ENCODE measurements at regions not wholly inside any gene's neighbourhood (a gene's known extent, or its start where the extent isn't known, plus 50 kb on each side); places are given as distances from the start of the nearest gene placed in this dataset.
"Not testable (repeated sequence)": the region's sequence is repeated elsewhere in the genome, so short reads cannot be mapped to it uniquely, and the experiment has no call there.

GRCh38 chr3:69658514-69659140 lies 80.6 kb upstream of the MITF start:
- Mint-ChIP-seq H3K9me3 (peaks cover 5% of the 10 kb centered on the region), H3K27me3 (ENCODE audit: insufficient read depth, low read depth) (peaks cover 2% of the 10 kb centered on the region), H3K4me3 (no peak overlapping the region), H3K4me1 (no peaks in the 10 kb centered on the region), H3K27ac (no peak overlapping the region), H3K36me3 (no peaks in the 10 kb centered on the region)
- Histone ChIP-seq H3K9me3 (ENCODE audit: low read depth) (peaks cover 7% of the 10 kb centered on the region), H3K27ac (no peak overlapping the region), H2AFZ (replicated peaks) (no peak overlapping the region), H3K27me3 (no peaks in the 10 kb centered on the region), H3K4me1 (no peaks in the 10 kb centered on the region), H3K4me3 (no peak overlapping the region), H3K9ac (no peak overlapping the region), H3K79me2 (ENCODE audit: low read depth) (no peaks in the 10 kb centered on the region), H3K36me3 (no peaks in the 10 kb centered on the region), H3F3A (ENCODE audit: low read depth) (no peaks in the 10 kb centered on the region), H4K20me1 (ENCODE audit: low read depth) (no peaks in the 10 kb centered on the region), H3K4me2 (no peak overlapping the region)
- no peak for DNase-seq (ENCODE audit: low spot score)
- TF ChIP-seq EZH2phosphoT487 (IDR thresholded peaks at IDR 0.05) (no peak), EZH2 (IDR thresholded peaks at IDR 0.05) (no peak), CTCF (IDR thresholded peaks at IDR 0.05) (no peak)

- H3K4me3 ChIP-seq; H3K4me3 Mint-ChIP-seq; H3K79me2 ChIP-seq (ENCODE audit: low read depth); H3F3A ChIP-seq (ENCODE audit: low read depth); H3K36me3 Mint-ChIP-seq; DNase-seq (ENCODE audit: low spot score); H4K20me1 ChIP-seq (ENCODE audit: low read depth); H3K27me3 Mint-ChIP-seq (ENCODE audit: insufficient read depth, low read depth); H3K9ac ChIP-seq; H3K36me3 ChIP-seq; H3K27me3 ChIP-seq; H2AFZ ChIP-seq (replicated peaks); H3K4me1 Mint-ChIP-seq; H3K27ac ChIP-seq; H3K9me3 Mint-ChIP-seq; H3K9me3 ChIP-seq (ENCODE audit: low read depth); H3K4me2 ChIP-seq; H3K4me1 ChIP-seq; H3K27ac Mint-ChIP-seq: not testable (repeated sequence)
These were observed 82.2 kb upstream of the MITF start for GRCh38 chr3:69657030-69657429.

GRCh38 chr3:69651765-69652164 lies 87.5 kb upstream of the MITF start:
- no peaks in the 10 kb centered on the region for H3K27me3 ChIP-seq
- no peak overlapping the region for H3K9ac ChIP-seq
- no peak overlapping the region for H3K27ac ChIP-seq
- H3K4me2 ChIP-seq = no peak overlapping the region
- no peaks in the 10 kb centered on the region for H3K9me3 Mint-ChIP-seq
- no peak overlapping the region for H2AFZ ChIP-seq (replicated peaks)
- no peaks in the 10 kb centered on the region for H3K9me3 ChIP-seq (ENCODE audit: low read depth)
- no peak overlapping the region for H3K4me3 ChIP-seq
- no peaks in the 10 kb centered on the region for H3K27me3 Mint-ChIP-seq (ENCODE audit: insufficient read depth, low read depth)
- peaks cover 8% of the 10 kb centered on the region for H3K4me1 ChIP-seq
- no peak for TF ChIP-seq EZH2phosphoT487 (IDR thresholded peaks at IDR 0.05)
- TF ChIP-seq CTCF (IDR thresholded peaks at IDR 0.05) = no peak
- TF ChIP-seq EZH2 (IDR thresholded peaks at IDR 0.05) = no peak
- no peaks in the 10 kb centered on the region for H3K4me1 Mint-ChIP-seq
- H3F3A ChIP-seq (ENCODE audit: low read depth) = no peaks in the 10 kb centered on the region
- no peaks in the 10 kb centered on the region for H3K79me2 ChIP-seq (ENCODE audit: low read depth)
- H4K20me1 ChIP-seq (ENCODE audit: low read depth) = no peaks in the 10 kb centered on the region
- no peak overlapping the region for H3K4me3 Mint-ChIP-seq
- no peak for DNase-seq (ENCODE audit: low spot score)
- H3K36me3 ChIP-seq = no peaks in the 10 kb centered on the region
- H3K27ac Mint-ChIP-seq = no peak overlapping the region
- H3K36me3 Mint-ChIP-seq = no peaks in the 10 kb centered on the region

GRCh38 chr3:69650066-69650419 lies 89.2 kb upstream of the MITF start:
- Mint-ChIP-seq H3K27me3 (ENCODE audit: insufficient read depth, low read depth) (no peaks in the 10 kb centered on the region), H3K4me1 (no peaks in the 10 kb centered on the region), H3K4me3 (no peak overlapping the region), H3K27ac (no peak overlapping the region), H3K36me3 (no peaks in the 10 kb centered on the region), H3K9me3 (no peaks in the 10 kb centered on the region)
- no peaks in the 10 kb centered on the region for H3K27me3 ChIP-seq
- H3K79me2 ChIP-seq (ENCODE audit: low read depth) = no peaks in the 10 kb centered on the region
- H3K4me1 ChIP-seq = peaks cover 8% of the 10 kb centered on the region
- no peaks in the 10 kb centered on the region for H4K20me1 ChIP-seq (ENCODE audit: low read depth)
- TF ChIP-seq CTCF (IDR thresholded peaks at IDR 0.05) (no peak), EZH2 (IDR thresholded peaks at IDR 0.05) (no peak), EZH2phosphoT487 (IDR thresholded peaks at IDR 0.05) (no peak)
- H3K4me3 ChIP-seq = no peak overlapping the region
- no peak overlapping the region for H3K27ac ChIP-seq
- H3F3A ChIP-seq (ENCODE audit: low read depth) = no peaks in the 10 kb centered on the region
- no peak for DNase-seq (ENCODE audit: low spot score)
- H2AFZ ChIP-seq (replicated peaks) = no peak overlapping the region
- H3K9ac ChIP-seq = no peak overlapping the region
- no peaks in the 10 kb centered on the region for H3K36me3 ChIP-seq
- H3K9me3 ChIP-seq (ENCODE audit: low read depth) = no peaks in the 10 kb centered on the region
- no peak overlapping the region for H3K4me2 ChIP-seq

Data from neural progenitor cell (in vitro differentiated cells).